Keratinocyte (primary cell): ENCODE measurements at regions not wholly inside any gene's neighbourhood (a gene's known extent, or its start where the extent isn't known, plus 50 kb on each side); places are given as distances from the start of the nearest gene placed in this dataset.

Source experiments
- DNase-seq: peaks from one replicate; pipeline ENCODE4 v3.0.0-alpha.2; 2011; ENCODE audit warnings: low read depth, missing footprints, low spot score
- FAIRE-seq: peaks from 2 replicates; lab custom pipeline; 2011; peaks lifted over from hg19 to GRCh38; lab: Jason Lieb, UNC
- H2AFZ ChIP-seq: 2 replicates; pipeline ENCODE4 v1.6.0; 2012; ENCODE audit warnings: low read length, control low read depth, inconsistent platforms; ENCODE audit not compliant: control insufficient read depth
- H3K27ac ChIP-seq: 2 replicates; pipeline ENCODE4 v1.5.1; 2011; ENCODE audit warnings: low read length; ENCODE audit not compliant: control insufficient read depth, insufficient read depth
- H3K27me3 ChIP-seq: 3 replicates; pipeline ENCODE4 v1.6.0; 2011; ENCODE audit warnings: low read length; ENCODE audit not compliant: control insufficient read depth, insufficient read depth; ENCODE audit errors: extremely low read depth
- H3K36me3 ChIP-seq, 2 experiments: 2 replicates in 1 of 2; 3 replicates in 1 of 2; pipeline ENCODE4 v1.5.1; 2011; ENCODE audit warnings: low read length in 2 of 2, mild to moderate bottlenecking in 1 of 2; ENCODE audit not compliant: control insufficient read depth in 2 of 2, insufficient read depth in 2 of 2; ENCODE audit errors: extremely low read depth in 1 of 2
- H3K4me1 ChIP-seq: 3 replicates; pipeline ENCODE4 v1.5.1; 2011; ENCODE audit warnings: low read length; ENCODE audit not compliant: control insufficient read depth, insufficient read depth; ENCODE audit errors: extremely low read depth
- H3K4me2 ChIP-seq: 3 replicates; pipeline ENCODE4 v1.6.0; 2011; ENCODE audit warnings: low read depth, low read length; ENCODE audit not compliant: control insufficient read depth, insufficient read depth; ENCODE audit errors: extremely low read depth
- H3K4me3 ChIP-seq, 3 experiments: fragments of 200-600 bp in 1 of 3; sonication (generic) in 1 of 3; 2 replicates in 2 of 3; 3 replicates in 1 of 3; pipeline ENCODE4 v1.5.1; 2011 to 2016; ENCODE audit warnings: low read length in 3 of 3, mild to moderate bottlenecking in 3 of 3, control low read depth in 2 of 3, inconsistent platforms in 1 of 3, low read depth in 1 of 3, mixed read lengths in 1 of 3, mixed run types in 1 of 3, moderate library complexity in 1 of 3; ENCODE audit not compliant: control insufficient read depth in 2 of 3, insufficient read depth in 2 of 3; ENCODE audit errors: extremely low read depth in 1 of 3
- H3K79me2 ChIP-seq: 2 replicates; pipeline ENCODE4 v1.6.0; 2012; ENCODE audit warnings: low read length; ENCODE audit not compliant: control insufficient read depth, insufficient read depth
- H3K9ac ChIP-seq: 3 replicates; pipeline ENCODE4 v1.6.0; 2011; ENCODE audit warnings: low read length; ENCODE audit not compliant: control insufficient read depth, insufficient read depth; ENCODE audit errors: extremely low read depth
- H3K9me1 ChIP-seq: 3 replicates; pipeline ENCODE4 v1.6.0; 2011; ENCODE audit warnings: low read length; ENCODE audit not compliant: control insufficient read depth, insufficient read depth; ENCODE audit errors: extremely low read depth
- H3K9me3 ChIP-seq: 2 replicates; pipeline ENCODE4 v1.5.1; 2012; ENCODE audit warnings: low read depth, low read length; ENCODE audit not compliant: control insufficient read depth
- H4K20me1 ChIP-seq: 3 replicates; pipeline ENCODE4 v1.6.0; 2011; ENCODE audit warnings: low read length; ENCODE audit not compliant: control insufficient read depth, insufficient read depth; ENCODE audit errors: extremely low read depth
- CTCF ChIP-seq, 3 experiments: IDR thresholded peaks in 1 of 3; conservative IDR thresholded peaks in 1 of 3; optimal IDR thresholded peaks in 1 of 3; 2 replicates in 2 of 3; 3 replicates in 1 of 3; pipeline versions ENCODE3 to v1.5.1; 2011; ENCODE audit warnings: low read length in 3 of 3, mild to moderate bottlenecking in 3 of 3, moderate library complexity in 2 of 3, control low read depth in 1 of 3, inconsistent platforms in 1 of 3; ENCODE audit not compliant: insufficient read depth in 2 of 3; ENCODE audit errors: extremely low read depth in 1 of 3
- EZH2 ChIP-seq: IDR thresholded peaks from one replicate; pipeline ENCODE4 v1.6.1; 2012; ENCODE audit warnings: inconsistent platforms, mild to moderate bottlenecking, low read length, moderate library complexity
- dilution Hi-C: fragments of 300-500 bp; cut with MboI; formaldehyde crosslinking; loops from one replicate; pipeline ENCODE4 v1.7.0; 2020; ENCODE audit warnings: low sequenced_read_pairs; ENCODE audit not compliant: extremely low pct_ligation_motif_present

DNA sequence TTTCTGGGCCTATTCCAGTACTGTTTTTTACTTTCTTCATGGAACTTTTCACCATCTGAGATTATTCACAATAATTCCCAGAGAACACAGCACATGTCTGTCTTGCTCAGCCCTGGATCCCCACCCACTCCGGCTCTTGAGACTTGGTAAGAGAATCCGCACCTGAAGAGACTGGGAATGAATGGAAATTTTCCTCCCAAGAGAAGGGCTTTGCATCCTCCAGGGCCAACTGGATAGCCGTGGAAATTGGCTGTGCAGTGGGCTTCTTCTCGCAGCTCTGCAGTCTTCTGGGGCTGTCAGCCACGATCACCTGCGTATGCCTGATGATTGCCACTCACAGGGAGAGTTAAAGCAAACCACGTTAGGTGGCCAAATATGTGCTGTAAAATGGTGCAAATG, 159.1 kb downstream of the THBS2 start:
- no peak for FAIRE-seq
- dilution Hi-C loops: no loop called here

GRCh38 chr6:169093770-169094551, 159.7 kb downstream of the THBS2 start:
- no peaks in the 10 kb centered on the region for H3K27me3 ChIP-seq
- TF ChIP-seq CTCF (optimal IDR thresholded peaks at IDR 0.05 in 1 of 3, IDR thresholded peaks at IDR 0.05 in 1 of 3, conservative IDR thresholded peaks at IDR 0.05 in 1 of 3; ENCODE audit: extremely low read depth in 1 of 3, insufficient read depth in 2 of 3, low read length in 3 of 3) (no peak), EZH2 (no peak)
- DNase-seq (no peak), FAIRE-seq (no peak)
- no peaks in the 10 kb centered on the region for H4K20me1 ChIP-seq
- no peak overlapping the region for H2AFZ ChIP-seq
- peaks cover 2% of the 10 kb centered on the region for H3K9me3 ChIP-seq
- H3K27ac ChIP-seq: no peak overlapping the region
- H3K9ac ChIP-seq: no peak overlapping the region
- no peak overlapping the region for H3K4me2 ChIP-seq
- H3K79me2 ChIP-seq: no peaks in the 10 kb centered on the region
- no peaks in the 10 kb centered on the region for H3K9me1 ChIP-seq
- no peak overlapping the region for H3K4me3 ChIP-seq
- H3K4me1 ChIP-seq: no peaks in the 10 kb centered on the region
- dilution Hi-C loops: no loop called here
- no peaks in the 10 kb centered on the region for H3K36me3 ChIP-seq

More for the DNA sequence above, 159.1 kb downstream of the THBS2 start:
- H3K9ac ChIP-seq: no peak overlapping the region
- no peaks in the 10 kb centered on the region for H3K4me1 ChIP-seq
- no peak overlapping the region for H3K4me2 ChIP-seq
- H4K20me1 ChIP-seq: no peaks in the 10 kb centered on the region
- TF ChIP-seq CTCF (optimal IDR thresholded peaks at IDR 0.05 in 1 of 3, IDR thresholded peaks at IDR 0.05 in 1 of 3, conservative IDR thresholded peaks at IDR 0.05 in 1 of 3; ENCODE audit: extremely low read depth in 1 of 3, insufficient read depth in 2 of 3, low read length in 3 of 3) (no peak), EZH2 (no peak)
- H3K36me3 ChIP-seq: no peaks in the 10 kb centered on the region
- H3K27ac ChIP-seq: no peak overlapping the region
- H3K9me3 ChIP-seq: peaks cover 2% of the 10 kb centered on the region
- H3K27me3 ChIP-seq: no peaks in the 10 kb centered on the region
- H3K4me3 ChIP-seq: no peak overlapping the region
- no peak for DNase-seq
- H2AFZ ChIP-seq: no peak overlapping the region
- H3K79me2 ChIP-seq: no peaks in the 10 kb centered on the region
- no peaks in the 10 kb centered on the region for H3K9me1 ChIP-seq
